Common myeloid progenitor, CD34-positive (primary cell): ENCODE measurements at regions not wholly inside any gene's neighbourhood (a gene's known extent, or its start where the extent isn't known, plus 50 kb on each side); places are given as distances from the start of the nearest gene placed in this dataset.

Experiments
- CTCF ChIA-PET: fragments of 350-600 bp; sonication (Branson Sonifier 250); formaldehyde crosslinking; loops from one replicate; lab custom pipeline; 2021; ENCODE audit warnings: antibody characterized with exemption; lab: Charles Lee
- POLR2A ChIA-PET: fragments of 350-600 bp; sonication (Branson Sonifier 250); formaldehyde crosslinking; loops from one replicate; lab custom pipeline; 2021; ENCODE audit warnings: antibody characterized with exemption; lab: Charles Lee
- DNase-seq, 3 donors: peaks; one replicate each; pipeline versions ENCODE4 v3.0.0 to v3.0.0-alpha.2; 2013
- H3K27ac ChIP-seq, 2 experiments: 1 replicate in 1 of 2; 2 replicates in 1 of 2; pipeline ENCODE4 v1.7.0; 2013; ENCODE audit warnings: inconsistent platforms in 2 of 2, low read length in 2 of 2, mild to moderate bottlenecking in 2 of 2, low read depth in 1 of 2, moderate library complexity in 1 of 2; ENCODE audit not compliant: severe bottlenecking in 2 of 2, insufficient read depth in 1 of 2, poor library complexity in 1 of 2
- H3K27me3 ChIP-seq, 5 experiments: replicated peaks in 2 of 5; 1 replicate in 3 of 5; 2 replicates in 2 of 5; pipeline versions ENCODE4 v1.6.1 to v1.7.0; 2013; ENCODE audit warnings: low read length in 4 of 5, mild to moderate bottlenecking in 2 of 5, moderate library complexity in 2 of 5, inconsistent platforms in 1 of 5; ENCODE audit not compliant: insufficient read depth in 5 of 5, control insufficient read depth in 4 of 5
- H3K36me3 ChIP-seq, 4 experiments: 1 replicate in 2 of 4; 2 replicates in 2 of 4; pipeline versions ENCODE4 v1.6.1 to v1.7.0; 2013; ENCODE audit warnings: low read length in 3 of 4, control low read depth in 1 of 4, mild to moderate bottlenecking in 1 of 4; ENCODE audit not compliant: control insufficient read depth in 4 of 4, insufficient read depth in 4 of 4
- H3K4me1 ChIP-seq, 4 experiments: 1 replicate in 3 of 4; 2 replicates in 1 of 4; pipeline versions ENCODE4 v1.6.1 to v1.7.1; 2013; ENCODE audit warnings: low read length in 3 of 4, mild to moderate bottlenecking in 3 of 4, control low read depth in 1 of 4, inconsistent platforms in 1 of 4, moderate library complexity in 1 of 4; ENCODE audit not compliant: control insufficient read depth in 4 of 4, insufficient read depth in 4 of 4; ENCODE audit errors: control extremely low read depth in 1 of 4
- H3K4me3 ChIP-seq, 7 experiments: 1 replicate in 4 of 7; 2 replicates in 3 of 7; pipeline versions ENCODE4 v1.5.1 to v1.7.0; 2013; ENCODE audit warnings: mild to moderate bottlenecking in 7 of 7, low read length in 6 of 7, moderate library complexity in 6 of 7, inconsistent platforms in 2 of 7, low read depth in 2 of 7, control low read depth in 1 of 7; ENCODE audit not compliant: insufficient read depth in 4 of 7, control insufficient read depth in 1 of 7; ENCODE audit errors: extremely low read depth in 1 of 7
- H3K9me3 ChIP-seq, 5 experiments: 1 replicate in 4 of 5; 2 replicates in 1 of 5; pipeline versions ENCODE4 v1.6.1 to v1.7.1; 2013; ENCODE audit warnings: low read length in 4 of 5, mild to moderate bottlenecking in 2 of 5, inconsistent platforms in 1 of 5, low read depth in 1 of 5, moderate library complexity in 1 of 5; ENCODE audit not compliant: control insufficient read depth in 4 of 5, insufficient read depth in 2 of 5; ENCODE audit errors: control extremely low read depth in 1 of 5
- WGBS: methylation state at CpG from one replicate; pipeline ENCODE4 v1.1.5; 2013; ENCODE audit not compliant: insufficient coverage; 5-methylcytosine and 5-hydroxymethylcytosine counted together

DNA sequence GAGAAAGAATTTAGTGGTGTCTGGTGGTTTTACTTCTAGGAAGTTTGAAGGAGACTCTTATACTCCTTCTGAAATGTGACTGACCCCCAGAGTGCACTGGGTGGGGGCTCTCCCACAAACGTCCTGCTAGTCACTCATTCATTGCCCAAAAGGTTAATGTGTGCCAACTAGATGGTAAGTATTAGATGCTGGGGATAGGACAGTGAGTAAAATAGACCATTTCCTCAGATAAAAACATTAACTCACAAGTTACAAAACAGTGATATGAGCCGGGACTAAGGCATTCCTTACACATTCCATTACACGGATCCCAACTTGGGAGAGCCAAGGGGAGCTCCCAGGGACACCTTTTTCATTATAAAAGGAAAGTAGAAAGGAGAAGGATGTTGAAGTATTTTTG lies 185.1 kb downstream of the ATXN7L3B start:
- CTCF ChIA-PET: no interaction called here
- H3K9me3 ChIP-seq: peaks cover 0 to 1% (median 0%) of the 10 kb centered on the region in 5 experiments
- no peak for DNase-seq
- no peaks in the 10 kb centered on the region for H3K27me3 ChIP-seq
- no peak overlapping the region for H3K4me3 ChIP-seq
- POLR2A ChIA-PET: no interaction called here
- no peak overlapping the region for H3K27ac ChIP-seq
- no CpG with 5 or more reads among the region's 3 CpGs for WGBS
- no peaks in the 10 kb centered on the region for H3K4me1 ChIP-seq
- no peaks in the 10 kb centered on the region for H3K36me3 ChIP-seq

DNA sequence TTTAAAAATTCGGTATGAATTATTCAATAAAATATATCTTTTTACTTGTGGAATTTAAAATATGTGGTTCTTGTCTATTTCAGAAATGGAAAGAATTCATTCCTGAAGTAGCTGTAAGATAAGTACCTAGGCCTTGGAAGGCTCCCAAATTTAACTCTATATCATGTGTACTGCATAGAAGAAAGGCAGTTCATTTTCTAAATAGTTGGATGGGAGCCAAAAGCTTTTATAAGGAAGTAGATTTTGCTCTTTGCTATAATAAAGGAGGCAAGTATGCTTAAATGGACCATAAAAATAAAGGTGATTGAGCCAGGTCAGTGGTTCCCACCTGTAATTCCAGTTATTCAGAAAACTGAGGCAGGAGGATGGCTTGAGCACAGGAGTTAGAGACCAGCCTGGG lies 187.5 kb downstream of the ATXN7L3B start:
- no CpG with 5 or more reads among the region's 1 CpG for WGBS
- no peak overlapping the region for H3K4me3 ChIP-seq
- ChIA-PET CTCF (no interaction called here), POLR2A (no interaction called here)
- peak in 1 of 3 donors; percentile 1 for DNase-seq
- H3K27me3 ChIP-seq: no peaks in the 10 kb centered on the region
- no peak overlapping the region for H3K27ac ChIP-seq
- H3K4me1 ChIP-seq: no peaks in the 10 kb centered on the region
- no peaks in the 10 kb centered on the region for H3K9me3 ChIP-seq
- H3K36me3 ChIP-seq: no peaks in the 10 kb centered on the region

- ChIA-PET CTCF (no interaction called here), POLR2A (no interaction called here)
- no peaks in the 10 kb centered on the region for H3K36me3 ChIP-seq
- no peak overlapping the region for H3K4me3 ChIP-seq
- no peaks in the 10 kb centered on the region for H3K27me3 ChIP-seq
- DNase-seq: no peak
- no peaks in the 10 kb centered on the region for H3K4me1 ChIP-seq
- H3K27ac ChIP-seq: no peak overlapping the region
- H3K9me3 ChIP-seq: no peaks in the 10 kb centered on the region
Observed at GRCh38 chr12:74728006-74728405, 190.4 kb downstream of the ATXN7L3B start.

GRCh38 chr12:74732164-74732784 lies 194.6 kb downstream of the ATXN7L3B start:
- no peaks in the 10 kb centered on the region for H3K9me3 ChIP-seq
- no peak for DNase-seq
- no peaks in the 10 kb centered on the region for H3K27me3 ChIP-seq
- no peak overlapping the region for H3K4me3 ChIP-seq
- WGBS: no CpG with 5 or more reads among the region's 5 CpGs
- CTCF ChIA-PET: no interaction called here
- POLR2A ChIA-PET: no interaction called here
- no peaks in the 10 kb centered on the region for H3K36me3 ChIP-seq
- H3K27ac ChIP-seq: no peak overlapping the region
- no peaks in the 10 kb centered on the region for H3K4me1 ChIP-seq

GRCh38 chr12:74732826-74733225 lies 195.2 kb downstream of the ATXN7L3B start:
- 11% methylated on average over 5 of the region's 5 CpGs for WGBS
- Histone ChIP-seq H3K9me3 (no peaks in the 10 kb centered on the region), H3K36me3 (no peaks in the 10 kb centered on the region), H3K4me1 (no peaks in the 10 kb centered on the region), H3K4me3 (no peak overlapping the region), H3K27me3 (no peaks in the 10 kb centered on the region), H3K27ac (no peak overlapping the region)
- peak; percentile 10 to 88 (median 57) for DNase-seq
- POLR2A ChIA-PET: no interaction called here
- CTCF ChIA-PET: no interaction called here

GRCh38 chr12:74741112-74741511 lies 203.5 kb downstream of the ATXN7L3B start:
- CTCF ChIA-PET: interaction anchor here (1.1 kb wide), 1 partner anchor 11 kb away, joined by 4 read pairs; no protein-coding TSS in a partner anchor
- 100% methylated on average over 3 of the region's 4 CpGs for WGBS
- DNase-seq: no peak
- POLR2A ChIA-PET: no interaction called here
- H3K4me3 ChIP-seq: no peak overlapping the region
- no peaks in the 10 kb centered on the region for H3K27me3 ChIP-seq
- no peak overlapping the region for H3K27ac ChIP-seq
- no peaks in the 10 kb centered on the region for H3K4me1 ChIP-seq
- H3K36me3 ChIP-seq: no peaks in the 10 kb centered on the region
- H3K9me3 ChIP-seq: no peaks in the 10 kb centered on the region

GRCh38 chr12:74747305-74747704 lies 209.7 kb downstream of the ATXN7L3B start:
- DNase-seq: peak in 1 of 3 donors; percentile 1
- Histone ChIP-seq H3K4me3 (no peak overlapping the region), H3K27ac (no peak overlapping the region), H3K4me1 (no peaks in the 10 kb centered on the region), H3K27me3 (no peaks in the 10 kb centered on the region), H3K9me3 (no peaks in the 10 kb centered on the region), H3K36me3 (no peaks in the 10 kb centered on the region)
- CTCF ChIA-PET: no interaction called here
- POLR2A ChIA-PET: no interaction called here
